Nephron progenitor cell (in vitro differentiated cells): ENCODE measurements at regions not wholly inside any gene's neighbourhood (a gene's known extent, or its start where the extent isn't known, plus 50 kb on each side); places are given as distances from the start of the nearest gene placed in this dataset.
"Not testable (repeated sequence)": the region's sequence is repeated elsewhere in the genome, so short reads cannot be mapped to it uniquely, and the experiment has no call there.

Experiments used
- DNase-seq: peaks from one replicate; pipeline ENCODE4 v3.0.0; 2021
- H3K27ac Mint-ChIP-seq: 2 replicates; pipeline ENCODE4 v1.8.0; 2021; ENCODE audit warnings: mild to moderate bottlenecking, moderate library complexity, mixed read lengths
- H3K27me3 Mint-ChIP-seq: 2 replicates; pipeline ENCODE4 v1.8.0; 2021; ENCODE audit warnings: mild to moderate bottlenecking, low read depth, mixed read lengths; ENCODE audit not compliant: poor library complexity
- H3K36me3 Mint-ChIP-seq: 2 replicates; pipeline ENCODE4 v1.8.0; 2021; ENCODE audit warnings: low read depth, mixed read lengths
- H3K4me1 Mint-ChIP-seq: 2 replicates; pipeline ENCODE4 v1.8.0; 2021; ENCODE audit warnings: mixed read lengths
- H3K4me3 Mint-ChIP-seq: 2 replicates; pipeline ENCODE4 v1.8.0; 2021; ENCODE audit warnings: mild to moderate bottlenecking, moderate library complexity, mixed read lengths
- H3K9me3 Mint-ChIP-seq: 2 replicates; pipeline ENCODE4 v1.8.0; 2021; ENCODE audit warnings: mild to moderate bottlenecking, moderate library complexity, mixed read lengths
- TF ChIP-seq, protein P1 (sequence below): fragments of 200-600 bp; sonication (generic); IDR thresholded peaks from 2 replicates; pipeline ENCODE4 v1.5.0; 2021; ENCODE audit warnings: antibody characterized with exemption

DNA sequence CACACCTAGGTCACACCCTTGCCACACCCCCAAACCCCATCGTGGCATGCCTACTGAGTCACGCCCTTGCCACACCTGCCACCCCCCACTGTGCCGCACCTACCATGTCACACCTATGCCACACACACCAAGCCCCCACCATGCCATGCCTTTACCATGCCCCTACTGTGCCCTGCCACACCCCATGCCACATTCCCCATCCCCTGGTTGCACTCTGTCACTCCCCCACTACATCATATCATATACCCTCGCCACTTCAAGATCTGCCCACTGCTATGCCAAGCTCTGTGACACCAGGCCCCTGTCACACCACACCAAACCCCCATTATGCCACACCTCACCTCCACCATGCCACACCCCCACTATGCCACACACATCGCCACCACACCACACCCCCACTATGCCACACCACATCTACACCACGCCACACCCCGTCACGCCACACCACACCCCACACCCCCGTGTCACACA is 101.2 kb downstream of the OLFM1 start:
- DNase-seq: no peak
- Mint-ChIP-seq H3K36me3 (no peaks in the 10 kb centered on the region), H3K4me1 (peaks cover 35% of the 10 kb centered on the region), H3K9me3 (no peaks in the 10 kb centered on the region), H3K27me3 (peaks cover 33% of the 10 kb centered on the region), H3K4me3 (no peak overlapping the region), H3K27ac (no peak overlapping the region)
- TF ChIP-seq, protein P1, sequence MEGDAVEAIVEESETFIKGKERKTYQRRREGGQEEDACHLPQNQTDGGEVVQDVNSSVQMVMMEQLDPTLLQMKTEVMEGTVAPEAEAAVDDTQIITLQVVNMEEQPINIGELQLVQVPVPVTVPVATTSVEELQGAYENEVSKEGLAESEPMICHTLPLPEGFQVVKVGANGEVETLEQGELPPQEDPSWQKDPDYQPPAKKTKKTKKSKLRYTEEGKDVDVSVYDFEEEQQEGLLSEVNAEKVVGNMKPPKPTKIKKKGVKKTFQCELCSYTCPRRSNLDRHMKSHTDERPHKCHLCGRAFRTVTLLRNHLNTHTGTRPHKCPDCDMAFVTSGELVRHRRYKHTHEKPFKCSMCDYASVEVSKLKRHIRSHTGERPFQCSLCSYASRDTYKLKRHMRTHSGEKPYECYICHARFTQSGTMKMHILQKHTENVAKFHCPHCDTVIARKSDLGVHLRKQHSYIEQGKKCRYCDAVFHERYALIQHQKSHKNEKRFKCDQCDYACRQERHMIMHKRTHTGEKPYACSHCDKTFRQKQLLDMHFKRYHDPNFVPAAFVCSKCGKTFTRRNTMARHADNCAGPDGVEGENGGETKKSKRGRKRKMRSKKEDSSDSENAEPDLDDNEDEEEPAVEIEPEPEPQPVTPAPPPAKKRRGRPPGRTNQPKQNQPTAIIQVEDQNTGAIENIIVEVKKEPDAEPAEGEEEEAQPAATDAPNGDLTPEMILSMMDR: no peak

DNA sequence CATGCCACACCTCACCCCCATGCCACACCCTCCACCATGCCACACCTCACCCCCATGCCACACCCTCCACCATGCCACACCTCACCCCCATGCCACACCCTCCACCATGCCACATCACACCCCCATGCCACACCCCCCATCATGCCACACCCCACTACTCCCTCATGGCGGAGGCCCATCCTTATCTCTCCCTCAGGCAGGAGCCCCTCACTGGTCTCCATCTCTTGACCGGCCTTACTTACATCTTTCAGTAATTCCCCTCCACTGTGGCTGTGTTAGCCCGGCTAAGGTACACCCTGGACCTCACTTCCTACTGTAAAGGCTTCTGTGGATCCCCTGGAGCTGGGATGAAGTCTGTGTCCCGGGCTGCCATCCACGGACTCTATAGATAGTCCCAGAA is 102.0 kb downstream of the OLFM1 start:
- Mint-ChIP-seq H3K9me3 (no peaks in the 10 kb centered on the region), H3K27me3 (peaks cover 37% of the 10 kb centered on the region), H3K4me3 (no peak overlapping the region), H3K27ac (no peak overlapping the region), H3K36me3 (no peaks in the 10 kb centered on the region), H3K4me1 (peaks cover 27% of the 10 kb centered on the region)
- DNase-seq: no peak
- TF ChIP-seq, protein P1: no peak

DNA sequence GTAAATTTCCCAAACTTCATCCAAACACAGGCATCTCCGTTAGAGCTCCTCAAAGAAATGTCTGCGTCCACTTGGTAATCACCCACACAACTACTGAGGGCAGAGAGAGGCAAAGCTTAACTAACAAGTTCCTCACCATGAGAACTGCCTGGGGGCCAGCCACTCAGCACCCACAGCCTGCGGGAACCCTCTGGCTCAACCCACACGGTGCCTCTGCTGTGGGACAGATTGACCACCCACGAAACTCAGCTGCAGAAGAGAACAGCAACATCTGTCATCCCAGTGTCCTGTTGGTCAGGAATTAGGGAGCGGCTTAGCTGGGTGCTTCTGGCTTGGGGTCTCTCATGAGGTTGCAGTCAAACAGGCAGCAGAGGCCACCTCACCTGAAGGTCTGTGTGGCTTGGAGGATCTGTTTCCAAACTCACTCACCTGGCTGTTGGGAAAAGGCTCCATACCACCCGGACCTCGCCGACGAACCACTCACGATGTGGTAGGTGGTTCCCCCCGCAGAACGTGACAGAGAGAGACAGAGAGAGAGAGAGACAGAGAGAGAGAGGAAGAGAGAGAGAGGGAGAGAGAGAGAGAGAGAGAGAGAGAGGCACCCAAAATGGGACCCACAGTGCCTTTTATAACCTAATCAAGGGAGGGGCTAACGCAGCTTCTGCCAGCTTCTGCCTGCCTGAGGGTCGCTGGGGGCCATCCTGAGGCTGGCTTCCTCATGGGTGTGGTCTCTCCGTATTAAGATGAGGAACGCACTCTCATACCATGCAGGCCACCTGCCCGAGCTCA is 103.5 kb downstream of the OLFM1 start:
- H3K4me1 Mint-ChIP-seq: peaks cover 13% of the 10 kb centered on the region
- TF ChIP-seq, protein P1: no peak
- no peak overlapping the region for H3K4me3 Mint-ChIP-seq
- H3K9me3 Mint-ChIP-seq: no peaks in the 10 kb centered on the region
- no peak for DNase-seq
- H3K36me3 Mint-ChIP-seq: no peaks in the 10 kb centered on the region
- peaks cover 48% of the 10 kb centered on the region for H3K27me3 Mint-ChIP-seq
- no peak overlapping the region for H3K27ac Mint-ChIP-seq

DNA sequence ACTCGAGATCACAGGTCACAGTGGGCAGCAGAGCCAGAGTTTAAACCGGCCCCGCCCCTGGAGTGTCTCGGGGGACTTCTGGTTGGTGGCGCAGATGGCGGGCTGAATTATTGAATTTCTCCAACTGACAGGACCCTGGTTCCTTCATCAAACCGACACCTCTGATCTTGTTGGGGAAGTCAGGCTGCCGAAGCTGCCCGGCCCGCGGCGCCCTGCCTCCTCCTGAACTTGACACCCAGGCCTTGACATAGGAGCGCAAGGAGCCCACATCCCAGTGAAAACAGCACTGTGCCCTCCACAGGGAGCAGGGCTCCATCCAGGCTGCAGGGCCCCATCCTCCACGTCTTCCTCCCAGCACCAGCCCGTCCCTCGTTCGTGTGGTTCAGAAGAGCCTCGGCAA is 105.2 kb downstream of the OLFM1 start:
- Mint-ChIP-seq H3K9me3 (no peaks in the 10 kb centered on the region), H3K27me3 (peaks cover 55% of the 10 kb centered on the region), H3K4me3 (no peak overlapping the region), H3K36me3 (no peaks in the 10 kb centered on the region), H3K27ac (no peak overlapping the region), H3K4me1 (peaks cover 2% of the 10 kb centered on the region)
- TF ChIP-seq, protein P1: no peak
- DNase-seq: no peak

DNA sequence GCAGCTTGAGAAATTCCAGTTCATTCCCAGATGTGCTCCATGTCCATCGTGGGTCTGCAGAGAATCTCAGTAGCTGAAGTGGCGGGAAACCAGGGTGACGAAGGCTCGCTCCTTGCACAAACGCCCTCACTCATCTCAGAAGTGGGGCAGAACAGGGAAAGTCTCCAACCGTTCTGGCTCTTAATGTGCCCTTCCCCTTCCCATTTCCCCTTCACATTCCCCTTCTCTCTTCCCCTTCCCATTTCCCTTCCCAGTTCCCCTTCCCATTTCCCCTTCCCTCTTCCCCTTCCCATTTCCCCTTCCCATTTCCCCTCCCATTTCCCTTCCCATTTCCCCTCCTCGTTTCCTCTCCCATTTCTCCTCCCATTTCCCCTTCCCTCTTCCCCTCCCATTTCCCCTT is 108.5 kb downstream of the OLFM1 start:
- H3K27ac Mint-ChIP-seq, H3K36me3 Mint-ChIP-seq, H3K4me3 Mint-ChIP-seq, DNase-seq: not testable (repeated sequence)
- Mint-ChIP-seq H3K9me3 (peaks cover 11% of the 10 kb centered on the region), H3K27me3 (peaks cover 78% of the 10 kb centered on the region), H3K4me1 (peaks cover 21% of the 10 kb centered on the region)

DNA sequence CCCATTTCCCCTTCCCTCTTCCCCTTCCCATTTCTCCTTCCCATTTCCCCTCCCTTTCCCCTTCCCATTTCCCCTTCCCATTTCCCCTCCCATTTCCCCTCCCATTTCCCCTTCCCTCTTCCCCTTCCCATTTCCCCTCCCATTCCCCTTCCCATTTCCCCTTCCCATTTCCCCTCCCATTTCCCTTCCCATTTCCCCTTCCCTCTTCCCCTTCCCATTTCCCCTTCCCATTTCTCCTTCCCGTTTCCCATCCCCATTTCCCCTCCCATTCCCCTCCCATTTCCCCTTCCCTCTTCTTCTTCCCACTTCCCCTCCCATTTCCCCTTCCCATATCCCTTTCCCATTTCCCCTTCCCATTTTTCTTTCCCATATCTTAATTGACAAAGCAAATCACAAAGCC is 109.0 kb downstream of the OLFM1 start:
- Mint-ChIP-seq H3K27ac (no peak overlapping the region), H3K9me3 (peaks cover 16% of the 10 kb centered on the region), H3K36me3 (no peaks in the 10 kb centered on the region), H3K27me3 (peaks cover 80% of the 10 kb centered on the region), H3K4me3 (no peak overlapping the region), H3K4me1 (peaks cover 21% of the 10 kb centered on the region)
- no peak for DNase-seq
- TF ChIP-seq, protein P1: no peak
